DOHH2 (cell line): ENCODE measurements at regions not wholly inside any gene's neighbourhood (a gene's known extent, or its start where the extent isn't known, plus 50 kb on each side); places are given as distances from the start of the nearest gene placed in this dataset.

ENCODE experiments used
- CTCF ChIP-seq: fragments of 200-600 bp; sonication (generic); IDR thresholded peaks from one replicate; pipeline ENCODE4 v1.5.1; 2014; ENCODE audit warnings: antibody characterized with exemption, mild to moderate bottlenecking, low read depth, low read length; ENCODE audit not compliant: poor library complexity, severe bottlenecking
- EZH2phosphoT487 ChIP-seq: fragments of 200-600 bp; sonication (generic); IDR thresholded peaks from 2 replicates; pipeline ENCODE4 v1.6.1; 2017; ENCODE audit warnings: borderline replicate concordance, mild to moderate bottlenecking, antibody characterized with exemption, low read length, moderate library complexity, mixed read lengths

GRCh38 chr4:106486533-106486932, 118.0 kb upstream of the GIMD1 start:
- TF ChIP-seq CTCF (no peak), EZH2phosphoT487 (no peak)
